Activated T-cell treated with anti-CD3 and anti-CD28 coated beads, Interleukin-2, amount 50 U/mL, for 72 hours (primary cell): ENCODE measurements at regions not wholly inside any gene's neighbourhood (a gene's known extent, or its start where the extent isn't known, plus 50 kb on each side); places are given as distances from the start of the nearest gene placed in this dataset.
"Not testable (repeated sequence)": the region's sequence is repeated elsewhere in the genome, so short reads cannot be mapped to it uniquely, and the experiment has no call there.

Experiments
- ATAC-seq, 2 donors: fragments of 150-1000 bp; cut with Tn5 transposase; replicated peaks in 1 of 2; 2 replicates each; pipeline ENCODE4 v1.10.0; 2021; ENCODE audit warnings: moderate library complexity in 2 of 2, mild to moderate bottlenecking in 1 of 2
- DNase-seq, 2 donors: peaks; one replicate each; pipeline ENCODE4 v3.0.0; 2021 to 2022; ENCODE audit warnings: mixed read lengths in 1 of 2
- H3K27ac Mint-ChIP-seq: one replicate; pipeline ENCODE4 v1.8.0; 2022; ENCODE audit warnings: mild to moderate bottlenecking, moderate library complexity, mixed read lengths
- H3K27me3 Mint-ChIP-seq: one replicate; pipeline ENCODE4 v1.8.0; 2022; ENCODE audit warnings: low read depth, mixed read lengths
- H3K36me3 Mint-ChIP-seq, 2 donors: one replicate each; pipeline ENCODE4 v1.8.0; 2022; ENCODE audit warnings: mixed read lengths in 2 of 2, mild to moderate bottlenecking in 1 of 2; ENCODE audit not compliant: insufficient read depth in 2 of 2
- H3K4me1 Mint-ChIP-seq: one replicate; pipeline ENCODE4 v1.8.0; 2022; ENCODE audit warnings: low read depth, mixed read lengths
- H3K4me3 Mint-ChIP-seq, 2 donors: one replicate each; pipeline ENCODE4 v1.8.0; 2022; ENCODE audit warnings: mild to moderate bottlenecking in 2 of 2, mixed read lengths in 2 of 2, moderate library complexity in 2 of 2
- H3K9me3 Mint-ChIP-seq, 2 donors: one replicate each; pipeline ENCODE4 v1.8.0; 2022; ENCODE audit warnings: mixed read lengths in 2 of 2

DNA sequence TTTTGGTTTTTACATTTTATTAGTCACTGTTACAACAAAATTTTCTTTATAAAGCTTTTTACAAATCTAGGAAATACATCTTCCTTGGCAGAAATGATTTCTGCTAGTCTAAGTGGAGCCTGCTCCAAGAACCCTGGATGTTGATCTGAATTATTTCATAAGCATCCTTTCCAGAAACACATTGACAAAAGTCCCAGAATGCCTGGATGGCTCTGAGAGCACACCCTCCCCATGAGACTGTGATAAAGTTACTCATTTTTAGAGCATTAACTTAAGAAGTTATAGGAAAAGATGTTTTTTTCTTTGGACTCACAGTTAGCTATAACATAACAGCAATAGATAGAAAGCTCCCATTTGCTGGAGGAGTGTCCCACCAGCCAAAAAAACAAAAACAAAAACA, 559.6 kb upstream of the SPRY2 start:
- no peak overlapping the region for H3K4me3 Mint-ChIP-seq
- H3K4me1 Mint-ChIP-seq = no peaks in the 10 kb centered on the region
- H3K36me3 Mint-ChIP-seq = no peaks in the 10 kb centered on the region
- H3K27ac Mint-ChIP-seq = no peak overlapping the region
- DNase-seq (no peak), ATAC-seq (no peak)
- no peaks in the 10 kb centered on the region for H3K9me3 Mint-ChIP-seq
- no peaks in the 10 kb centered on the region for H3K27me3 Mint-ChIP-seq

DNA sequence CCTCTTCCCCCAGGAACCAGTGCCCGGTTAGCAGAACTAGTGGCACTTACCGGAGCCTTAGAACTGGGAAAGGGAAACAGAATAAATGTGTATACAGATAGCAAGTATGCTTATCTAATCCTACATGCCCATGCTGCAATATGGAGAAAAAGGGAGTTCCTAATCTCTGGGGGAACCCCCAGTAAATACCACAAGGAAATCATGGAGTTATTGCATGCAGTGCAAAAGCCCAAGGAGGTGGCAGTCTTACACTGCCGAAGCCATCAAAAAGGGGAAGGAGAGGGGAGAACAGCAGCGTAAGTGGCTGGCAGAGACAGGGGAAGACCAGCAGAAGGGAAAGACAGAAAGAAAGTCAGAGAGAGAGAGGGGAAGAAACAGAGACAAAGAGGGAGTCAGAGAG, 556.7 kb upstream of the SPRY2 start:
- not testable (repeated sequence) for H3K4me1 Mint-ChIP-seq, DNase-seq, H3K4me3 Mint-ChIP-seq, H3K9me3 Mint-ChIP-seq, H3K36me3 Mint-ChIP-seq, H3K27me3 Mint-ChIP-seq, ATAC-seq, H3K27ac Mint-ChIP-seq

DNA sequence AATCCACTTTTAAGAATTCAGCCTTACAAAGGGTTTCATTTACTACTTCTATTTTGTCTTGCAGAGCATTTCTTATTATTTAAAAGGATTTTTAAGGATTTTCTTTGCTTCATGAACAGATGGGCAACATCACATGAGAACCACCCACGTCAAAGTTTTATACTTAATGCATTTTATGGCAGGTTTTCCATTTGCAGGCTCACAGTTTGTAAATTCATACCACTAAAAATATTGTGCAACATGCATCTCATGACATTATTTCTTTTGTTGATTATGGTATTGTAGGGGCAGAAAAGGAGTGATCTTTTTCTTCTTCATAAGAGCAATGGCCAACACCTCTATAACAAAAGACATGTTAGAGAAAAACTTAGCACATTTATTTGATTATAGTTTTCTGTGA, 554.0 kb upstream of the SPRY2 start:
- H3K9me3 Mint-ChIP-seq = no peaks in the 10 kb centered on the region
- H3K36me3 Mint-ChIP-seq = no peaks in the 10 kb centered on the region
- H3K27me3 Mint-ChIP-seq = no peaks in the 10 kb centered on the region
- no peaks in the 10 kb centered on the region for H3K4me1 Mint-ChIP-seq
- ATAC-seq (no peak), DNase-seq (no peak)
- no peak overlapping the region for H3K4me3 Mint-ChIP-seq
- H3K27ac Mint-ChIP-seq = no peak overlapping the region

- H3K4me3 Mint-ChIP-seq = no peak overlapping the region
- ATAC-seq (no peak), DNase-seq (no peak)
- H3K27ac Mint-ChIP-seq = no peak overlapping the region
- H3K36me3 Mint-ChIP-seq = no peaks in the 10 kb centered on the region
- H3K4me1 Mint-ChIP-seq = no peaks in the 10 kb centered on the region
- H3K27me3 Mint-ChIP-seq = no peaks in the 10 kb centered on the region
- peaks cover 4 to 5% of the 10 kb centered on the region in 2 donors for H3K9me3 Mint-ChIP-seq
These were observed 548.9 kb upstream of the SPRY2 start for GRCh38 chr13:80889829-80890228.

- H3K27ac Mint-ChIP-seq = no peak overlapping the region
- H3K4me3 Mint-ChIP-seq = no peak overlapping the region
- no peaks in the 10 kb centered on the region for H3K4me1 Mint-ChIP-seq
- ATAC-seq (no peak), DNase-seq (no peak)
- peaks cover 4 to 5% of the 10 kb centered on the region in 2 donors for H3K9me3 Mint-ChIP-seq
- H3K36me3 Mint-ChIP-seq = no peaks in the 10 kb centered on the region
- H3K27me3 Mint-ChIP-seq = no peaks in the 10 kb centered on the region
These were observed 547.5 kb upstream of the SPRY2 start for GRCh38 chr13:80888390-80888789.

GRCh38 chr13:80884056-80884785, 543.3 kb upstream of the SPRY2 start:
- Mint-ChIP-seq H3K4me1 (no peaks in the 10 kb centered on the region), H3K27ac (no peak overlapping the region), H3K4me3 (no peak overlapping the region), H3K9me3 (peaks cover 6 to 9% of the 10 kb centered on the region in 2 donors), H3K27me3 (no peaks in the 10 kb centered on the region), H3K36me3 (no peaks in the 10 kb centered on the region)
- DNase-seq = no peak
- no peak for ATAC-seq

- peaks cover 6 to 9% of the 10 kb centered on the region in 2 donors for H3K9me3 Mint-ChIP-seq
- ATAC-seq (no peak), DNase-seq (no peak)
- no peak overlapping the region for H3K4me3 Mint-ChIP-seq
- no peak overlapping the region for H3K27ac Mint-ChIP-seq
- H3K4me1 Mint-ChIP-seq = no peaks in the 10 kb centered on the region
- no peaks in the 10 kb centered on the region for H3K36me3 Mint-ChIP-seq
- no peaks in the 10 kb centered on the region for H3K27me3 Mint-ChIP-seq
These were observed 542.6 kb upstream of the SPRY2 start for GRCh38 chr13:80883545-80883944.

DNA sequence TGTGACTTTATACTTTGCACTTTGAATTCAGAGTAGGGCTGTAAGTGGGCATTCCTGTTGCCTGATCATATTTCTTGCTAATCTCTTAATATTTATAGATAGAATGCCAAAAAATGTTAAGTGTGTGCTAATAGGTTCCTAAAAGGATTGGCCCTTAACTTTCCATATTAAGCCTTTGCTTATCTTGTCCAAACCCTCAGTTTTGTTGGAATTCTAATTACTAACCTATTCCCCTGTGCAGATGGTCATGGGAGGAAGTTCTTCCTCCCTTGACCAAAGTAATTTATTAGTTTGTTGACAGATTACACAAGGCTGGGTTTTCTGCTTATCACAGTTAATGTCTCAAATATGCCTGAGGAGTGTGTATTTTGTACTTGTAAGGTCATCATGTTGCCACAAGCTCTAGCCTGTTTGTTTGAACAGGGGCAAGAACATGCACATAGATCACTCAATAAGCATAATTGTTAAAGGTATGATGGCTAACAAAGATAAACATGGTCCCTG, 541.1 kb upstream of the SPRY2 start:
- Mint-ChIP-seq H3K9me3 (peaks cover 4 to 5% of the 10 kb centered on the region in 2 donors), H3K27ac (no peak overlapping the region), H3K36me3 (no peaks in the 10 kb centered on the region), H3K4me1 (no peaks in the 10 kb centered on the region), H3K4me3 (no peak overlapping the region), H3K27me3 (no peaks in the 10 kb centered on the region)
- ATAC-seq = no peak
- DNase-seq = no peak

GRCh38 chr13:80881495-80881894, 540.6 kb upstream of the SPRY2 start:
- Mint-ChIP-seq H3K4me1 (no peaks in the 10 kb centered on the region), H3K36me3 (no peaks in the 10 kb centered on the region), H3K27me3 (no peaks in the 10 kb centered on the region), H3K9me3 (peaks cover 2 to 5% of the 10 kb centered on the region in 2 donors), H3K4me3 (no peak overlapping the region), H3K27ac (no peak overlapping the region)
- ATAC-seq (no peak), DNase-seq (no peak)

DNA sequence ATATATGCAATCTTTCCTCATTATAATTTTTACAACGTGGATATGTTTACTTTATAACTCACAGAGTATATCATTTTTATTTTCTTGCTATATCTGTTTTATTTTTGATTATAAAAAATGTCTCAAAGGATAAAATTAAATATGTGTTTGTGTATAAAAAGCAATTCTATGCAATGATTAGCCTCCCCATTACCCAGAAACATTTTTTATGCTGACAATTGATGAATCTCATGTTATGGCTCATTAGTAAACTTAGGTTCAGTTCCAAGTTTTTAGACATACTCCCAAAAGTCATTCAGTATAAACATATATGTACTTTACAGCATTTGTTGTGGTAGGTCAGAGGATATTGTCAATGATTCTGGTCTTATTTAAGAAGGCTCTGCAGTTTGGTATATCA, 540.1 kb upstream of the SPRY2 start:
- DNase-seq (no peak), ATAC-seq (no peak)
- no peaks in the 10 kb centered on the region for H3K4me1 Mint-ChIP-seq
- peaks cover 2 to 5% of the 10 kb centered on the region in 2 donors for H3K9me3 Mint-ChIP-seq
- H3K27me3 Mint-ChIP-seq = no peaks in the 10 kb centered on the region
- H3K27ac Mint-ChIP-seq = no peak overlapping the region
- H3K4me3 Mint-ChIP-seq = no peak overlapping the region
- no peaks in the 10 kb centered on the region for H3K36me3 Mint-ChIP-seq

DNA sequence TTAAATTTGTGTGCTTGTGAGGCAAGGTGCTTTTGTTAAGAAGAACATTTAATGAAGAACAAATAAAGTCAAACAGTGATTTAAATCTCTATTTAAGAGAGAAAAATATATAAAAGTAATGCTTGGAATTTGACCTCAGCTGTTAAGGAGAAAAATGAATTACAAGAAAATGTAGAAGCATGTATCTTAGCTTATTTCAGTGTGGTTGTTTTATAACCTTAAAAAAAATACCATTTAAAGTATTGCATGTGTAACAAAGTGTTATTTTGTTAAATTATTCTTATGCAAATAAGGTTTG, 537.0 kb upstream of the SPRY2 start:
- Mint-ChIP-seq H3K36me3 (no peaks in the 10 kb centered on the region), H3K4me1 (no peaks in the 10 kb centered on the region), H3K9me3 (peaks cover 6 to 8% of the 10 kb centered on the region in 2 donors), H3K4me3 (no peak overlapping the region), H3K27me3 (no peaks in the 10 kb centered on the region), H3K27ac (no peak overlapping the region)
- ATAC-seq (no peak), DNase-seq (no peak)

DNA sequence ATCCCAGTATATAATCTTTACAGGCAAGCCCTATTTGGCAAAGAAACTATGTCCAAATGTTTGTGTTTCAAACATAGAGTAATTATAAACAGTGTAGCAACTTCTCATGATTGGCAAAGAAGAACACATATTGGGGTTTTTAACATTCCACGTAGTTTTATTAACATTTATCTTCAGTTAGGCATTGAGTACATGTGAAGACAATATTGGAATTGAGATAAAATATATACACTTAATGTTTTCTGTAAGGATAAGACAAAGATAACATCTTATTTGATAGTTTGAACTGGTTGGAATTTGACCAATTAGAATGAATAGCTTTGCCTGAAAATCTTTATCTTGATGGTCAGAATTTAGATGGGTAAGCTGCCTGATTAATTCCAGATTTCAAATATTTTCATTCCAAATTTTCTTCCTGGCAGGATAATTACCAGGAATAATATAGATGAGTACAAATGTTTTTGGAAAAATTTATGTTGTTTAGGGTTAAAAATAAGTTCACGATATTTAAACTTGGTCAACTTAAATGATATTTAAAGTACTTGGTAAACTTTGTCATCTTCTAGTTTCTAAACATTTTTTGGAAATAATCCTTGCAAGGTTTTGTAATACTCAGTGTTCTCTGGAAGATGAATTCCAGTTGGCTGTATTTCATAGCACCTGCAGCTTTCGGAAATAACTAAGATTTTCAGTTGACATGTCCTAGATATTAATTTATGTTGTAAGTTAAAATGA, 536.5 kb upstream of the SPRY2 start:
- DNase-seq (no peak), ATAC-seq (no peak)
- Mint-ChIP-seq H3K9me3 (peaks cover 6 to 8% of the 10 kb centered on the region in 2 donors), H3K27ac (no peak overlapping the region), H3K4me1 (no peaks in the 10 kb centered on the region), H3K27me3 (no peaks in the 10 kb centered on the region), H3K36me3 (no peaks in the 10 kb centered on the region), H3K4me3 (no peak overlapping the region)

- peak in 1 of 2 donors; percentile 7 for DNase-seq
- no peak overlapping the region for H3K27ac Mint-ChIP-seq
- H3K9me3 Mint-ChIP-seq = peaks cover 5 to 10% of the 10 kb centered on the region in 2 donors
- H3K4me3 Mint-ChIP-seq = no peak overlapping the region
- H3K36me3 Mint-ChIP-seq = no peaks in the 10 kb centered on the region
- ATAC-seq = peak; percentile 59 to 83
- H3K27me3 Mint-ChIP-seq = no peaks in the 10 kb centered on the region
- no peaks in the 10 kb centered on the region for H3K4me1 Mint-ChIP-seq
These were observed 532.7 kb upstream of the SPRY2 start for GRCh38 chr13:80873589-80873988.

- H3K4me3 Mint-ChIP-seq, H3K27me3 Mint-ChIP-seq, H3K27ac Mint-ChIP-seq, ATAC-seq, H3K4me1 Mint-ChIP-seq, DNase-seq, H3K36me3 Mint-ChIP-seq: not testable (repeated sequence)
- peaks cover 12 to 13% of the 10 kb centered on the region in 2 donors for H3K9me3 Mint-ChIP-seq
These were observed 531.0 kb upstream of the SPRY2 start for GRCh38 chr13:80871971-80872370.
